ENCODE measurements at regions not wholly inside any gene's neighbourhood (a gene's known extent, or its start where the extent isn't known, plus 50 kb on each side); places are given as distances from the start of the nearest gene placed in this dataset.
"Not testable (repeated sequence)": the region's sequence is repeated elsewhere in the genome, so short reads cannot be mapped to it uniquely, and the experiment has no call there.

GRCh38 chr7:13615679-13616078 lies 373.8 kb downstream of the ETV1 start:
- DNase-seq (ENCODE audit: low spot score), result no peak
- ChIA-PET CTCF (interaction anchor here (0.6 kb wide), 1 partner anchor 181 kb away, joined by 3 read pairs; no protein-coding TSS in a partner anchor), POLR2A (ENCODE audit: low non-redundant PET) (no interaction called here)
- no peak for TF ChIP-seq CTCF (conservative IDR thresholded peaks at IDR 0.05; ENCODE audit: low read depth)
- no peak overlapping the region for H3K27ac ChIP-seq

DNA sequence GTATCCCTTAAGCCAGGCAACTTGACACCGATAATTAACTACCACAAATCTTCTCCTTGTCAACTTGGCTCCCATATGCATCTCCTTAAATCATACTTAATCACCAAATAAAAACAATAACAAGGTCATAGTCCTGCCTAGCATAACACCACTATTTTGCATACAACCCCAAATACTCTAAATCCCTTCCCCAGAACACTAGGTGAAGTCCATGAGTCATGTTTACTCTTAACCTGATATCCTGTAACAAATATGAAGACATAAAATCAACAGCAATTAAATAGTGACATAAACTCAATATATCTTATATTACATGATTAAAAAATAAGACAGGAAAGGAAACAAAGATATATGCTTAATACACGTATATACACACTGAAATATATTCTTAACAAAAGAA lies 362.0 kb downstream of the ETV1 start:
- no peak for DNase-seq (ENCODE audit: low spot score)
- CTCF ChIA-PET, result no interaction called here
- POLR2A ChIA-PET (ENCODE audit: low non-redundant PET), result no interaction called here
- H3K27ac ChIP-seq, result no peak overlapping the region
- no peak for TF ChIP-seq CTCF (conservative IDR thresholded peaks at IDR 0.05; ENCODE audit: low read depth)

DNA sequence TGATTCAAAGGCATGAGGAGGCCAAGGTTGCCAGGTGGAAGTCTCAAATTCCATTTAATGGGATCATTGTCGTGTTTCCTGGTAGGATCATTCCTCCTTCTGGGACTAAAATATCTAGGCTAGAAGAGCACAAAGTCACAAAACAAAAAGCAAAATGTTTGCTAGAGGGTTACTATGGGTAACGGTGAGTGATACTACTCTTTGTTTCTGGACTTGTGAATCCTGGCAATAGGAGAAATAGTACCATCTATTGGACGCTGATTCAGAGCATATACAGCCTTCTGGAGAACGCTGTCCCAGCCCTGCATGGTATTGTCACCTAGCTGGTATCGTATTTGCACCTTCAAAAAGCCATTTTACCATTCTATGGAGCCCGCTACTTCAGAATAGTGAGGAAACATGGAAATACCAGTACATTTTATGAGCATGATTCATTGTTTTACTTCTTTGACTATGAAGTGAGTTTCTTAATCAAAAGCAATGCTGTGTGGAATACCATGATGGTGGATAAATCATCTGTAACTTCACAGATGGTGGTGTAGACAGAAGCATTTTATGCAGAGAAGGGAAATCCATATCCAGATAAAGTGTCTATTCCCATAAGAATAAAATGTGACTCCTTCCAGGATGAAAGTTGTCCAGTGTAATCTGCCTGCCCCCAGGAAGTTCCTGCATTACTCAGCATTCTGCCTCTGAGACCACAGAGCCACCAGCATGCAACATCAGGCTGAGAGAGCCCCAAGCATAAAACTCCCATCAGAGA lies 361.0 kb downstream of the ETV1 start:
- DNase-seq (ENCODE audit: low spot score), result no peak
- ChIA-PET POLR2A (ENCODE audit: low non-redundant PET) (no interaction called here), CTCF (no interaction called here)
- TF ChIP-seq CTCF (conservative IDR thresholded peaks at IDR 0.05; ENCODE audit: low read depth), result no peak
- H3K27ac ChIP-seq, result no peak overlapping the region

DNA sequence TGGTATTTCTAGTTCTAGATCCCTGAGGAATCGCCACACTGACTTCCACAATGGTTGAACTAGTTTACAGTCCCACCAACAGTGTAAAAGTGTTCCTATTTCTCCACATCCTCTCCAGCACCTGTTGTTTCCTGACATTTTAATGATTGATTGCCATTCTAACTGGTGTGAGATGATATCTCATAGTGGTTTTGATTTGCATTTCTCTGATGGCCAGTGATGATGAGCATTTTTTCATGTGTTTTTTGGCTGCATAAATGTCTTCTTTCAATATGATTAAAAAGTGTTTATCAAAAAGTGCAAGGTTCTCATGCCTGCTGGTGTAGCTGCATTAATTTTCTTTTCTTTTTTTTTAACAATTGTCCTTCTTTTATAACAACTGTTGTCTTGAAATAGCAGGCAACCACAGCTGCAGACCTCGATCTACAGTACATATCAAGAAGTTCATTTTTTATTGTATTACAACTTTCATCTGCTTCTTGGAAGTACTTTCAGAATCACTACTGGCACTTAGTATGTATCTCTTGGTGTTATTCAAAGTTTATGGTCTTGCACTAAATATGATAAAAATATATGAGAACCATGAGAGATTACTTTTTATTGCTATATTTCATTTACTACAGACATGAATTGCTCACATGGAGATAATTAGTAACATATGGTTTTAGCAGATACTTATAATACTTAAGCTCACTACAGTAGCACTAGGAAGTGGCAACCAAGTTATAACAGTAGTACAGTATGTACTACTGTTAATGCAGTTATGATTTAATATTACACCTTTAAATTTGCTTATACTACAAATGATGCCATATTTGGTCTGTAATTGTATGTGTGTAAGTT lies 358.0 kb downstream of the ETV1 start:
- POLR2A ChIA-PET (ENCODE audit: low non-redundant PET); H3K27ac ChIP-seq; DNase-seq (ENCODE audit: low spot score); CTCF ChIA-PET: not testable (repeated sequence)

- no peak overlapping the region for H3K27ac ChIP-seq
- CTCF ChIA-PET, result interaction anchor here (0.6 kb wide), 1 partner anchor 73 kb away, joined by 3 read pairs; no protein-coding TSS in a partner anchor
- POLR2A ChIA-PET (ENCODE audit: low non-redundant PET), result no interaction called here
- DNase-seq (ENCODE audit: low spot score), result no peak
- TF ChIP-seq CTCF (conservative IDR thresholded peaks at IDR 0.05; ENCODE audit: low read depth), result no peak
Observed at GRCh38 chr7:13633857-13634256, 355.6 kb downstream of the ETV1 start.

- ChIA-PET CTCF (interaction anchor here (0.7 kb wide), 1 partner anchor 517 kb away, joined by 3 read pairs; no protein-coding TSS in a partner anchor), POLR2A (ENCODE audit: low non-redundant PET) (no interaction called here)
- H3K27ac ChIP-seq, result no peak overlapping the region
- DNase-seq (ENCODE audit: low spot score), result no peak
- TF ChIP-seq CTCF (conservative IDR thresholded peaks at IDR 0.05; ENCODE audit: low read depth), result no peak
Observed at GRCh38 chr7:13639396-13639795, 350.1 kb downstream of the ETV1 start.

DNA sequence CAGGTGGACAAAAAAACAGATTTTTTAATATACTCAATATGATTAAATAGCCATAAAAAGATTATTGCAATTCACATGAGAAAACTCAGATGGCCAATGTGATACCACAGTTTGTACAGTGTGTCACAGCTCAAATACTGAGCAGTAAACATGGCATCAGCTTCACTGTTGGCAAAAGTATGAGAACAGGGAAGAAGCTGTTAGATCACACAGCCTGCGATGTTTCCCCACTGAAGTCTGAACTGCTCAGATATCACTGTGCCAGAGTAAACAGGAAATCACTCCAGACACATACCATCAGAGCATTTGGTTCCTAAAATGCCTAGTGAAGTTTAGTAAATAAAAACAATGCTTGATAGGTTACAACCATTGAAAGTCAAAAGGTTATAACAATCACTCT lies 347.8 kb downstream of the ETV1 start:
- TF ChIP-seq CTCF (conservative IDR thresholded peaks at IDR 0.05; ENCODE audit: low read depth), result no peak
- no peak overlapping the region for H3K27ac ChIP-seq
- no peak for DNase-seq (ENCODE audit: low spot score)
- ChIA-PET CTCF (no interaction called here), POLR2A (ENCODE audit: low non-redundant PET) (no interaction called here)

Data from RWPE1 (cell line).